ENCODE measurements at regions not wholly inside any gene's neighbourhood (a gene's known extent, or its start where the extent isn't known, plus 50 kb on each side); places are given as distances from the start of the nearest gene placed in this dataset.

DNA sequence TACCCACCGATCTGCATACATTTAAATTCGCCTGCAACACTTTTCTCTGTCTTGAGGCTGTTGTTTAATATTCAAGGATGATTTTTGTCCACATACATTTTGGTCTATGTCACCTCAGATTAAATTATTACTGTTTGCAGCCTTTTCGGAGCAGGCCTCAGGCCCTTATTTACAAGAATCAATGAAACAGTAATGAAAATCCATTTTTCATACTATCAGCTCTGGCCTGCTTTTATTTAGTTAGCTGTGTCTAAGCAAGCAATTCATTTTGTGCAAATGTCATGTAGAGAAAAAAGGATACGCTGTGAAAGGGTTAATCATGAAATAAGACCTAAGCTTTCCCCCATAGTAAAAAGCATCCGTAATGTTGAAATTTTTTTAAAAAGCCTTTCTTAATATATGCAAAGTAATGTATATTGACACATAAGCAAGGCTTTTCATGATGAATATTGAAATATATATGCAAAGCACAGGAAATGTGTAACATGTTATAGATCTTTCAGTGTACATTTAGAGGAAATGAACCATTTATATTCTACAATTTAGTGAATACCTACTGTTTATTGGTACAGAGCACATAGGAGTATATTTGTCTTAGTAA, 1135.3 kb upstream of the ZEB2 start:
- H3K79me2 ChIP-seq (ENCODE audit: insufficient read depth, low read length) = no peaks in the 10 kb centered on the region

More for the DNA sequence above, 1135.3 kb upstream of the ZEB2 start:
- Histone ChIP-seq H3K23ac (ENCODE audit: insufficient read length, low read depth, low read length) (no peak overlapping the region), H3K4me1 (ENCODE audit: insufficient read depth, low read length) (no peaks in the 10 kb centered on the region), H2AK5ac (ENCODE audit: insufficient read length, low read length) (no peak overlapping the region), H3K9ac (ENCODE audit: extremely low read depth, insufficient read length, low read length) (no peak overlapping the region), H3K18ac (ENCODE audit: insufficient read length, low read depth, low read length) (no peak overlapping the region), H4K20me1 (ENCODE audit: control insufficient read depth, insufficient read depth, insufficient read length) (no peaks in the 10 kb centered on the region), H4K8ac (replicated peaks; ENCODE audit: insufficient read length, low read depth, low read length) (no peak overlapping the region), H3K27ac (ENCODE audit: insufficient read length, low read depth, low read length) (no peak overlapping the region), H2BK20ac (ENCODE audit: low read depth, low read length, poor library complexity, severe bottlenecking) (no peak overlapping the region), H3K56ac (ENCODE audit: insufficient read length, low read depth, low read length) (no peak overlapping the region), H4K5ac (ENCODE audit: insufficient read length, low read depth, low read length) (no peak overlapping the region), H2AFZ (ENCODE audit: low read length) (no peak overlapping the region), H4K91ac (ENCODE audit: insufficient read length, low read depth, low read length) (no peak overlapping the region), H3K4ac (ENCODE audit: low read depth, low read length) (no peak overlapping the region), H2BK15ac (ENCODE audit: low read depth, low read length) (no peak overlapping the region), H2BK12ac (ENCODE audit: insufficient read length, low read depth, low read length) (no peak overlapping the region), H2BK5ac (ENCODE audit: insufficient read length, low read length) (no peak overlapping the region), H3T11ph (ENCODE audit: low read length) (no peak overlapping the region), H3K27me3 (ENCODE audit: insufficient read depth, low read length) (no peaks in the 10 kb centered on the region), H3K9me3 (ENCODE audit: control insufficient read depth, low read depth, low read length) (no peaks in the 10 kb centered on the region), H3K23me2 (ENCODE audit: insufficient read length, low read depth, low read length, poor library complexity, severe bottlenecking) (no peaks in the 10 kb centered on the region), H3K79me1 (ENCODE audit: insufficient read depth, low read depth, low read length, poor library complexity, severe bottlenecking) (no peaks in the 10 kb centered on the region), H3K14ac (ENCODE audit: insufficient read depth, low read length) (no peak overlapping the region), H2BK120ac (ENCODE audit: low read depth, low read length, poor library complexity, severe bottlenecking) (no peak overlapping the region), H3K4me2 (ENCODE audit: insufficient read depth, insufficient read length, low read length) (no peak overlapping the region)
- H3K27me3 Mint-ChIP-seq (ENCODE audit: low read depth) = no peaks in the 10 kb centered on the region
- no peaks in the 10 kb centered on the region for H3K9me3 Mint-ChIP-seq
- no peak overlapping the region for H3K4me3 Mint-ChIP-seq
- no CpG with 5 or more reads among the region's 5 CpGs for WGBS (ENCODE audit: extremely low coverage, insufficient read length, low lambda C conversion rate)
- no peaks in the 10 kb centered on the region for H3K4me1 Mint-ChIP-seq
- DNase-seq = no peak
- no peaks in the 10 kb centered on the region for H3K36me3 Mint-ChIP-seq (ENCODE audit: insufficient read depth in 1 of 3, low read depth in 3 of 3)
- TF ChIP-seq, protein P1, sequence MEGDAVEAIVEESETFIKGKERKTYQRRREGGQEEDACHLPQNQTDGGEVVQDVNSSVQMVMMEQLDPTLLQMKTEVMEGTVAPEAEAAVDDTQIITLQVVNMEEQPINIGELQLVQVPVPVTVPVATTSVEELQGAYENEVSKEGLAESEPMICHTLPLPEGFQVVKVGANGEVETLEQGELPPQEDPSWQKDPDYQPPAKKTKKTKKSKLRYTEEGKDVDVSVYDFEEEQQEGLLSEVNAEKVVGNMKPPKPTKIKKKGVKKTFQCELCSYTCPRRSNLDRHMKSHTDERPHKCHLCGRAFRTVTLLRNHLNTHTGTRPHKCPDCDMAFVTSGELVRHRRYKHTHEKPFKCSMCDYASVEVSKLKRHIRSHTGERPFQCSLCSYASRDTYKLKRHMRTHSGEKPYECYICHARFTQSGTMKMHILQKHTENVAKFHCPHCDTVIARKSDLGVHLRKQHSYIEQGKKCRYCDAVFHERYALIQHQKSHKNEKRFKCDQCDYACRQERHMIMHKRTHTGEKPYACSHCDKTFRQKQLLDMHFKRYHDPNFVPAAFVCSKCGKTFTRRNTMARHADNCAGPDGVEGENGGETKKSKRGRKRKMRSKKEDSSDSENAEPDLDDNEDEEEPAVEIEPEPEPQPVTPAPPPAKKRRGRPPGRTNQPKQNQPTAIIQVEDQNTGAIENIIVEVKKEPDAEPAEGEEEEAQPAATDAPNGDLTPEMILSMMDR (conservative IDR thresholded peaks at IDR 0.05) = no peak
- no peak overlapping the region for H3K27ac Mint-ChIP-seq
